ENCODE measurements at regions not wholly inside any gene's neighbourhood (a gene's known extent, or its start where the extent isn't known, plus 50 kb on each side); places are given as distances from the start of the nearest gene placed in this dataset.
"Not testable (repeated sequence)": the region's sequence is repeated elsewhere in the genome, so short reads cannot be mapped to it uniquely, and the experiment has no call there.

DNA sequence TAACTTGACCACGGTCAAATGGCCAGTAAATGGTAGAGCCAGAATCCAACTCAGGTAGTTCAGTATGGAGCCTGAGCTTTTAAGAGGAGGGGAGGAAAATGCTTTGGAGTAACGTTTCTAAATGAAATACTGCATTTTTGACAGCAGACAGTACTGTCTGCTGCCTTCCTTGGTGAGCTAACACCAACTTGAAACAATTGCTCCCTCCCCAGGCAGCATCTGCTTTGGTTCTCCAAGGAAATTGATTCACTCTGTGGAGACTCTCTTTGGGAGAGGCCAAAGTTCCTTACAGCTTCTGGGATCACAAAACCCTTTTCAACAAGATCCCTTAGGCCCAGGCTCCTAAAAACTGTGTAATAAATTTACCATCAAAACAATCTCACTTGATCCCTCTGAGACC lies 75.2 kb upstream of the SSBP2 start:
- no peak for TF ChIP-seq BHLHE40 (IDR thresholded peaks at IDR 0.05; ENCODE audit: borderline replicate concordance)
- no peak for TF ChIP-seq NFRKB (IDR thresholded peaks at IDR 0.05)
- no peak for TF ChIP-seq FOXM1 (IDR thresholded peaks at IDR 0.05; ENCODE audit: borderline replicate concordance)
- no peak for TF ChIP-seq LEF1 (IDR thresholded peaks at IDR 0.05; ENCODE audit: borderline replicate concordance)
- no peak for TF ChIP-seq SP1 (IDR thresholded peaks at IDR 0.05)
- TF ChIP-seq FOXK2 (IDR thresholded peaks at IDR 0.05), result no peak
- no peak for TF ChIP-seq ZNF384 (IDR thresholded peaks at IDR 0.05)
- TF ChIP-seq HDGF (IDR thresholded peaks at IDR 0.05; ENCODE audit: borderline replicate concordance), result no peak
- no peak for TF ChIP-seq ARNT (IDR thresholded peaks at IDR 0.05)
- no peak for TF ChIP-seq TARDBP (IDR thresholded peaks at IDR 0.05)
- no peak for TF ChIP-seq L3MBTL2 (conservative IDR thresholded peaks at IDR 0.05)
- TF ChIP-seq FOXA1 (IDR thresholded peaks at IDR 0.05), result no peak
- no peak for TF ChIP-seq CTBP1 (IDR thresholded peaks at IDR 0.05; ENCODE audit: borderline replicate concordance)
- no peak for TF ChIP-seq SUZ12 (IDR thresholded peaks at IDR 0.05)
- ChIA-PET CTCF (interaction anchor here (1.6 kb wide), 1 partner anchor 13 kb away, joined by 5 read pairs; no protein-coding TSS in a partner anchor), POLR2A (interaction anchor here (0.6 kb wide), 1 partner anchor 51 kb away, joined by 3 read pairs; no protein-coding TSS in a partner anchor)
- no peak for DNase-seq (ENCODE audit: extremely low spot score)

DNA sequence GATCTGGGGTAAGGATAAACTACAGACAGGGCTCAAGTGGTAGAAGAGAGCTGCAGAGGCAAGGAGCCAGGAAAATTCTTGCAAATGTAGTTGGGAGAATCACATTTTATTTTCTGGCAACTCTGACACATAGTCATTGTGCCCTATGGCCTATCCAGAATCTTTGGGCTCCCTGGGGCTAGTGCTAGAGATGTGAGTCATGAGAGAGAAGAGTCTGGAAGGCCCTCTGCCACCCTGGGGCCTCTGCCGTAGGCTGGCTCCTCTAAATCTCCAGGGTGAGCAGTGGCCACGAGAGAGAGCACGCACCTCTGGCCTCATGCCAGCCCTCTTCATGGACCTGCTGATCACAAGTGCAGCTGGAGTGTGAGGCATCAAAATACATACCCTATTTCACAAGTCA lies 74.3 kb upstream of the SSBP2 start:
- CTCF ChIA-PET, result interaction anchor here (0.6 to 1.6 kb wide), 2 partner anchors 14 to 61 kb away, joined by 3 to 5 read pairs; no protein-coding TSS in a partner anchor
- POLR2A ChIA-PET, result no interaction called here
- no peak for DNase-seq (ENCODE audit: extremely low spot score)
- TF ChIP-seq ELF4 (IDR thresholded peaks at IDR 0.05) (no peak), NFRKB (IDR thresholded peaks at IDR 0.05) (no peak), LEF1 (IDR thresholded peaks at IDR 0.05; ENCODE audit: borderline replicate concordance) (no peak), FOXA1 (IDR thresholded peaks at IDR 0.05) (no peak), ZNF384 (IDR thresholded peaks at IDR 0.05) (no peak), BHLHE40 (IDR thresholded peaks at IDR 0.05; ENCODE audit: borderline replicate concordance) (no peak), HDGF (IDR thresholded peaks at IDR 0.05; ENCODE audit: borderline replicate concordance) (no peak), FOXM1 (IDR thresholded peaks at IDR 0.05; ENCODE audit: borderline replicate concordance) (no peak), ARNT (IDR thresholded peaks at IDR 0.05) (no peak), FOXK2 (IDR thresholded peaks at IDR 0.05) (no peak)

DNA sequence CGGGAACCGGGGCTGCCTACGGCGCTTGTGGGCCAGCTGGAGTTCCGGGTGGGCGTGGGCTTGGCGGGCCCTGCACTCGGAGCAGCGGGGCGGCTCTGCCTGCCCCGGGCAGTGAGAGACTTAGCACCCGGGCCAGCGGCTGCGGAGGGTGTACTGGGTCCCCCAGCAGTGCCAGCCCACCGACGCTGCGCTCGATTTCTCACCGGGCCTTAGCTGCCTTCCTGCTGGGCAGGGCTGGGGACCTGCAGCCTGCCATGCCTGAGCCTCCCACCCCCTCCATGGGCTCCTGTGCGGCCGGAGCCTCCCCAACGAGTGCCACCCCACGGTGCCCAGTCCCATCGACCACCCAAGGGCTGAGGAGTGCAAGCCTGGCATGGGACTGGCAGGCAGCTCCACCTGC lies 72.8 kb upstream of the SSBP2 start:
- CTCF ChIA-PET; DNase-seq (ENCODE audit: extremely low spot score); POLR2A ChIA-PET: not testable (repeated sequence)

DNA sequence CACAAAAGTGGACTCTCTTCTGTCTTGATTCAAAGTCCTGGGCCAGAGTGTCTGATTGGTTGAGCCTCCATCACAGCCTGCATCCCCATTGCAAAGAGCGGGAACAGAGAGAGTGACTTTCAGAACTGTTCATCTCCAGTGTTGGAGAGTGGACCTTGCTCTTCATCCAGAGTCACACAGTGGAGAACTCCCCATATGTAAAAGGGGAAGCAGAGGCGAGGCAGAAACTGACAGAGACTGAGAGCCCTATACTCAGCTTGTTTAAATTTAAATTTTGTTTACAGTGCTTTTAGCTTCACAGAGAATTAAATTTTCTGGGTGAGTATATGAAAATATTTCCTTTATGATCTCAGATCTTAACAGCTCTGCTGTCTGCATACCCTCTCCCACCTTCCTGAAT lies 70.0 kb upstream of the SSBP2 start:
- DNase-seq (ENCODE audit: extremely low spot score), result no peak
- CTCF ChIA-PET, result no interaction called here
- TF ChIP-seq SUZ12 (IDR thresholded peaks at IDR 0.05) (no peak), FOXK2 (IDR thresholded peaks at IDR 0.05) (no peak), ELF4 (IDR thresholded peaks at IDR 0.05) (no peak), TARDBP (IDR thresholded peaks at IDR 0.05) (no peak), FOXM1 (IDR thresholded peaks at IDR 0.05; ENCODE audit: borderline replicate concordance) (no peak), ZNF384 (IDR thresholded peaks at IDR 0.05) (no peak), NFRKB (IDR thresholded peaks at IDR 0.05) (no peak), BHLHE40 (IDR thresholded peaks at IDR 0.05; ENCODE audit: borderline replicate concordance) (no peak), HDGF (IDR thresholded peaks at IDR 0.05; ENCODE audit: borderline replicate concordance) (no peak), FOXA1 (IDR thresholded peaks at IDR 0.05) (no peak), CTBP1 (IDR thresholded peaks at IDR 0.05; ENCODE audit: borderline replicate concordance) (no peak), SP1 (IDR thresholded peaks at IDR 0.05) (no peak), LEF1 (IDR thresholded peaks at IDR 0.05; ENCODE audit: borderline replicate concordance) (no peak), L3MBTL2 (conservative IDR thresholded peaks at IDR 0.05) (no peak), ARNT (IDR thresholded peaks at IDR 0.05) (no peak)
- TF ChIP-seq, protein P1, sequence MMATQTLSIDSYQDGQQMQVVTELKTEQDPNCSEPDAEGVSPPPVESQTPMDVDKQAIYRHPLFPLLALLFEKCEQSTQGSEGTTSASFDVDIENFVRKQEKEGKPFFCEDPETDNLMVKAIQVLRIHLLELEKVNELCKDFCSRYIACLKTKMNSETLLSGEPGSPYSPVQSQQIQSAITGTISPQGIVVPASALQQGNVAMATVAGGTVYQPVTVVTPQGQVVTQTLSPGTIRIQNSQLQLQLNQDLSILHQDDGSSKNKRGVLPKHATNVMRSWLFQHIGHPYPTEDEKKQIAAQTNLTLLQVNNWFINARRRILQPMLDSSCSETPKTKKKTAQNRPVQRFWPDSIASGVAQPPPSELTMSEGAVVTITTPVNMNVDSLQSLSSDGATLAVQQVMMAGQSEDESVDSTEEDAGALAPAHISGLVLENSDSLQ (IDR thresholded peaks at IDR 0.05), result no peak

DNA sequence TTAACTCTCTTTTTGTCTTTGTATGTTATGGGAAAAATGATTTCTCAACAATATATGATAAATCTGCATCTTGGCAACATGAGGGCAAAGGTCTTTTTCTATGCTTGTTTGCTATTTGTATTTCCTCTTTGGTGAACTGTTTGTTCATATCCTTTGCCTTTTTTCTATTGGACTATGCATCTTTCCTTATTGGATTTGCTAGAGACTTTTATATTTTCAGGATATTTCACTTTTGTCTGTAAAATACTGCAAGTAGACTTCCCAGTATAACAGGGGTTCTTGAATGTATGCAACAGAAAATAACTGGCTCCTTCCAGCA lies 69.4 kb upstream of the SSBP2 start:
- ChIA-PET CTCF (no interaction called here), POLR2A (no interaction called here)
- DNase-seq (ENCODE audit: extremely low spot score), result no peak
- TF ChIP-seq LEF1 (IDR thresholded peaks at IDR 0.05; ENCODE audit: borderline replicate concordance) (no peak), ZNF384 (IDR thresholded peaks at IDR 0.05) (no peak), FOXA1 (IDR thresholded peaks at IDR 0.05) (no peak), CTBP1 (IDR thresholded peaks at IDR 0.05; ENCODE audit: borderline replicate concordance) (no peak), TARDBP (IDR thresholded peaks at IDR 0.05) (no peak), ARNT (IDR thresholded peaks at IDR 0.05) (no peak), SP1 (IDR thresholded peaks at IDR 0.05) (no peak), BHLHE40 (IDR thresholded peaks at IDR 0.05; ENCODE audit: borderline replicate concordance) (no peak), L3MBTL2 (conservative IDR thresholded peaks at IDR 0.05) (no peak), SUZ12 (IDR thresholded peaks at IDR 0.05) (no peak), ELF4 (IDR thresholded peaks at IDR 0.05) (no peak), FOXM1 (IDR thresholded peaks at IDR 0.05; ENCODE audit: borderline replicate concordance) (no peak), NFRKB (IDR thresholded peaks at IDR 0.05) (no peak), FOXK2 (IDR thresholded peaks at IDR 0.05) (no peak), HDGF (IDR thresholded peaks at IDR 0.05; ENCODE audit: borderline replicate concordance) (no peak)
- TF ChIP-seq, protein P1 (IDR thresholded peaks at IDR 0.05), result no peak

More for the DNA sequence above, 70.0 kb upstream of the SSBP2 start:
- POLR2A ChIA-PET, result no interaction called here

DNA sequence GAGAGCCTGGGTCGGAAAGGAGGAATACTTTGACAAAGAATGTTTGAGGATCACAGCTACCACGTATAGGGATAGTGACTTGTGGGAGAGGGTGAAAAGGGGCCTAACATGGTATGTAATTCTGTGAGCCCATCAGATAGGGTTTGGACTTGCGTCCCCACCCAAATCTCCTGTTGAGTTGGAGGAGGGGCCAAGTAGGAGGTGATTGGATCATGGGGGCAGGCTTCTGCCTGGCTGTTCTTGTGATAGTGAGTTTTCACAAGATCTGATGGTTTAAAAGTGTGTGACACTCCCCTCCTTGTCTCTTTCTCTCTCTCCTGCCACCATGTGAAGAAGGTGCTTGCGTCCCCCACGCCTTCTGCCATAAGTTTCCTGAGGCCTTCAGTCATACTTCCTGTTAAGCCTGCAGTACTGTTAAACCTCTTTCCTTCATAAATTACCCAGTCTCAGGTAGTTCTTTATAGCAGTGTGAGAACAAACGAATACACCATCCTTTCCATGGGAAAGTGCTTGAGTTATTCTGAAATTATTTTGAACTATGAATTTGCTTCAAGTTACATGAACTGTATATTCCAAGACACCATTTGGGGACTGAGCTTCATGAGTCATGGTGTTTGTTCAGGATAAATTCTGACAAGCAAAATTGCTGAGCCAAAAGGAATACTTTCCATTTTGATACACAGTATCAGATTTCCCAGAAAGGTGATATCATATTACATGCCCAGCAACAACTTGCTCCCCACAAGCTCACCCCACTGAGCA lies 68.8 kb upstream of the SSBP2 start:
- ChIA-PET POLR2A (no interaction called here), CTCF (no interaction called here)
- no peak for TF ChIP-seq L3MBTL2 (conservative IDR thresholded peaks at IDR 0.05)
- TF ChIP-seq SP1 (IDR thresholded peaks at IDR 0.05), result no peak
- no peak for TF ChIP-seq ELF4 (IDR thresholded peaks at IDR 0.05)
- TF ChIP-seq ZNF384 (IDR thresholded peaks at IDR 0.05), result no peak
- no peak for TF ChIP-seq LEF1 (IDR thresholded peaks at IDR 0.05; ENCODE audit: borderline replicate concordance)
- no peak for TF ChIP-seq TARDBP (IDR thresholded peaks at IDR 0.05)
- no peak for TF ChIP-seq FOXM1 (IDR thresholded peaks at IDR 0.05; ENCODE audit: borderline replicate concordance)
- no peak for TF ChIP-seq FOXA1 (IDR thresholded peaks at IDR 0.05)
- TF ChIP-seq BHLHE40 (IDR thresholded peaks at IDR 0.05; ENCODE audit: borderline replicate concordance), result no peak
- no peak for DNase-seq (ENCODE audit: extremely low spot score)
